H1 (cell line): ENCODE measurements at regions not wholly inside any gene's neighbourhood (a gene's known extent, or its start where the extent isn't known, plus 50 kb on each side); places are given as distances from the start of the nearest gene placed in this dataset.

Source experiments
- BRCA1 ChIP-seq: IDR thresholded peaks from 2 replicates; pipeline ENCODE4 v1.6.1; 2012; ENCODE audit warnings: low read depth, low read length, improper control_type of control experiment
- CEBPB ChIP-seq: IDR thresholded peaks from 2 replicates; pipeline ENCODE4 v1.6.1; 2012; ENCODE audit warnings: low read depth, low read length
- KDM4A ChIP-seq: IDR thresholded peaks from one replicate; pipeline ENCODE4 v1.7.1; 2012; ENCODE audit warnings: low read depth, mild to moderate bottlenecking, moderate library complexity, low read length, inconsistent platforms; ENCODE audit not compliant: severe bottlenecking
- NANOG ChIP-seq: IDR thresholded peaks from 2 replicates; pipeline ENCODE4 v1.6.1; 2011; ENCODE audit warnings: low read length, low read depth, mild to moderate bottlenecking, inconsistent platforms; ENCODE audit not compliant: insufficient read depth, poor library complexity, severe bottlenecking
- PHF8 ChIP-seq: fragments of 200-600 bp; sonication (generic); conservative IDR thresholded peaks from 2 replicates; pipeline ENCODE4 v1.7.1; 2012; ENCODE audit warnings: low read depth, mild to moderate bottlenecking, inconsistent platforms, low read length, moderate library complexity
- POLR2A ChIP-seq, 2 experiments: IDR thresholded peaks; 1 replicate in 1 of 2; 2 replicates in 1 of 2; pipeline ENCODE4 v1.6.1; 2011; ENCODE audit warnings: low read depth in 2 of 2, low read length in 2 of 2, mild to moderate bottlenecking in 2 of 2; ENCODE audit errors: control extremely low read depth in 1 of 2
- SRF ChIP-seq: IDR thresholded peaks from 2 replicates; pipeline ENCODE4 v1.6.1; 2011; ENCODE audit warnings: mild to moderate bottlenecking, low read depth, low read length, moderate library complexity
- TAF7 ChIP-seq: optimal IDR thresholded peaks from 2 replicates; pipeline ENCODE3; 2011; ENCODE audit warnings: low read depth, mild to moderate bottlenecking, inconsistent platforms, low read length, moderate library complexity, borderline replicate concordance

GRCh38 chrY:8536277-8536676 lies 801.0 kb upstream of the TSPY4 start (continued):
- TF ChIP-seq PHF8 (no peak), SRF (no peak), TAF7 (no peak), NANOG (no peak), BRCA1 (no peak), CEBPB (no peak), KDM4A (no peak), POLR2A (IDR thresholded peaks at IDR 0.05; ENCODE audit: control extremely low read depth in 1 of 2, low read depth in 2 of 2, low read length in 2 of 2) (no peak)
